GM23338 (cell line): ENCODE measurements at regions not wholly inside any gene's neighbourhood (a gene's known extent, or its start where the extent isn't known, plus 50 kb on each side); places are given as distances from the start of the nearest gene placed in this dataset.

ENCODE experiments used
- CREB1 ChIP-seq: fragments of 250-450 bp; sonication (Bioruptor Pico); IDR thresholded peaks from 2 replicates; pipeline ENCODE4 v1.5.0; 2020; ENCODE audit warnings: low read depth, mild to moderate bottlenecking, moderate library complexity
- CTCF ChIP-seq, 2 experiments: fragments of 200-600 bp in 1 of 2; sonication (generic) in 1 of 2; conservative IDR thresholded peaks; 2 replicates each; pipeline versions ENCODE4 v1.5.1 to v1.6.1; 2016 to 2017; ENCODE audit warnings: antibody characterized with exemption in 2 of 2, low read depth in 2 of 2, mild to moderate bottlenecking in 2 of 2, moderate library complexity in 1 of 2
- EZH2 ChIP-seq: fragments of 200-600 bp; sonication (generic); IDR thresholded peaks from one replicate; pipeline ENCODE4 v1.8.0; 2017; ENCODE audit warnings: antibody characterized with exemption, mild to moderate bottlenecking, low read depth; ENCODE audit not compliant: unreplicated experiment
- EZH2phosphoT487 ChIP-seq: fragments of 200-600 bp; sonication (generic); IDR thresholded peaks from one replicate; pipeline ENCODE4 v1.8.1; 2018; ENCODE audit warnings: antibody characterized with exemption; ENCODE audit not compliant: unreplicated experiment
- POLR2AphosphoS5 ChIP-seq: IDR thresholded peaks from 2 replicates; pipeline ENCODE4 v1.6.1; 2016; ENCODE audit warnings: antibody characterized with exemption, low read depth
- REST ChIP-seq: IDR thresholded peaks from one replicate; pipeline ENCODE4 v1.6.1; 2018; ENCODE audit warnings: antibody characterized with exemption; ENCODE audit not compliant: unreplicated experiment

GRCh38 chr5:62938927-62939326 lies 360.3 kb downstream of the LRRC70 start:
- TF ChIP-seq CTCF (conservative IDR thresholded peaks at IDR 0.05; ENCODE audit: low read depth in 2 of 2) (no peak), EZH2 (no peak), REST (no peak), POLR2AphosphoS5 (no peak), CREB1 (CRISPR knock-in tag) (no peak), EZH2phosphoT487 (no peak)
